ENCODE measurements at regions not wholly inside any gene's neighbourhood (a gene's known extent, or its start where the extent isn't known, plus 50 kb on each side); places are given as distances from the start of the nearest gene placed in this dataset.

DNA sequence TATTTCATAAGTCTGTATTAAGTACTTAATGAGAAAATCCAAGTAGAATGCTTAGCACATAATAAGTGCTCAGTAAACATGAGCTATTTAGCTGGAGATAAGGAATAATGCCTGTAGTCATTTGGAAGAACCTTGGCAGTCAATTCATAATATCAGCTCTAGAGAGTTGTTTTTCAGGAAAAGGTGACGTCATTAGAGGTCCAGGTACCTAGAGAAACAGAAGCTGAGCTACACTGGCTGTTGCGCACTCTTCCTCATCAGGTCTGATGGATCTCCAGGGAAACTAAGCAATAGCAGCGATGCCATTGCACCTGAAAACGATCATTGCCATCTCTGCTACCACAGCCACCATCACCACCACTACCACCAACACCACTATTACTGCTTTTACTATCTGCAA lies 187.8 kb upstream of the PLD5 start:
- WGBS (ENCODE audit: extremely low coverage, insufficient coverage, insufficient read length) = no CpG with 5 or more reads among the region's 4 CpGs
- no peak overlapping the region for H4K91ac ChIP-seq (ENCODE audit: low read depth, low read length)
- no peaks in the 10 kb centered on the region for H3K36me3 ChIP-seq (ENCODE audit: control insufficient read depth in 1 of 2, insufficient read depth in 2 of 2, low read length in 2 of 2)
- no peak overlapping the region for H3K4me2 ChIP-seq (ENCODE audit: low read length)
- peaks cover 0 to 3% of the 10 kb centered on the region in 2 experiments for H3K4me1 ChIP-seq (ENCODE audit: control insufficient read depth in 1 of 2, insufficient read depth in 2 of 2, low read length in 2 of 2)
- no peak overlapping the region for H2BK120ac ChIP-seq (ENCODE audit: insufficient read depth, low read length, poor library complexity)
- H3K4ac ChIP-seq (ENCODE audit: low read depth, low read length) = no peak overlapping the region
- no peak overlapping the region for H3K14ac ChIP-seq (ENCODE audit: low read length)
- H3K18ac ChIP-seq (ENCODE audit: low read length) = no peak overlapping the region
- no peak overlapping the region for H2AK5ac ChIP-seq (ENCODE audit: low read length)
- H3K27me3 ChIP-seq (ENCODE audit: insufficient read depth, low read length) = no peaks in the 10 kb centered on the region
- H3K23ac ChIP-seq (ENCODE audit: low read length) = no peak overlapping the region
- H2AFZ ChIP-seq (ENCODE audit: insufficient read depth, low read length, poor library complexity) = no peak overlapping the region
- no peak overlapping the region for H3K4me3 ChIP-seq (ENCODE audit: low read depth, low read length)
- H2BK5ac ChIP-seq (ENCODE audit: low read depth, low read length, poor library complexity) = no peak overlapping the region
- H2BK12ac ChIP-seq (ENCODE audit: low read length) = no peak overlapping the region
- no peak overlapping the region for H4K8ac ChIP-seq (ENCODE audit: low read depth, low read length)
- no peaks in the 10 kb centered on the region for H3K79me1 ChIP-seq (ENCODE audit: low read length)
- H3K9ac ChIP-seq (ENCODE audit: low read length) = no peak overlapping the region
- H3K27ac ChIP-seq (ENCODE audit: low read depth, low read length) = no peak overlapping the region
- H4K12ac ChIP-seq (ENCODE audit: low read depth, low read length) = no peak overlapping the region
- H3K9me3 ChIP-seq (ENCODE audit: insufficient read depth, low read depth, low read length) = no peaks in the 10 kb centered on the region
- H3K79me2 ChIP-seq (ENCODE audit: control insufficient read depth, insufficient read depth, low read length, poor library complexity) = no peaks in the 10 kb centered on the region
- no peak for DNase-seq

DNA sequence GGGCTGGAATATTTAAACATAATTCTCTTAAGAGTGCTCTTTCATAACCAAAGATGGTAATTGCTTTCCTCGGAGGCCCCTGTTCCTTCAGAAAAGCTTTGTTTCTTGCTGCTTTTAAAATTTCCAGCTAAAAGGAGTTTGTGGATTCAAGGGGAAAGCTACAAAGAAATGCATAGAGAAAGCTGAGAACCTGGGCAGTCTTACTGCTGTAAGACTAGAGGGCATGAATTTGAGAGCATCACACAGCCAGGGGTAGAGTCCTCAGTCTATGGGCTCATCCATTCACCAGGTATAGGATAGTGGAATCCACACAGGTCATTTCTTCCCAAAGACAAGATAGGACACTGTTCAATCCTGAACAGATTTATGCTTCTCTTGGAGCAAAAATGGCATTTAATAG lies 186.3 kb upstream of the PLD5 start:
- no CpG with 5 or more reads among the region's 1 CpG for WGBS (ENCODE audit: extremely low coverage, insufficient coverage, insufficient read length)
- no peak overlapping the region for H3K23ac ChIP-seq (ENCODE audit: low read length)

DNA sequence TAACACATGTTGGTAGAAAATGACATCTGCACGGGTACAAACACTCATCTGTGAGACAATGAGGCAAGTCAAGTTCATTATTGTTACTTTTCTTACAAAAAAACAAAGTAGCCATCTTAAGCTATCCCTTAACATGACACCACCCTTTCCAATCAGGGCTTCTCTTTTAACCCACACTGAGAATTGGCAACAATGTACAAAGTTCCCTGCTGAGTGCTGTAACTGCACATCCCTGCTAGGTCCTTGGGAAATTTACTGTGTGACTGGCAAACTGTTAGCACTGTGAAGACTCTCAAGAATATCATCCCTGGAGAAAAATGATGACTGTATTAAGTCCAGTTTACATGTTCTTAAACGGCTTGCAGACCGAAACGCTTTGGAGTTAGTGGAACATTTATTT lies 185.8 kb upstream of the PLD5 start:
- H3K36me3 ChIP-seq (ENCODE audit: control insufficient read depth in 1 of 2, insufficient read depth in 2 of 2, low read length in 2 of 2) = no peaks in the 10 kb centered on the region
- no peak overlapping the region for H2BK12ac ChIP-seq (ENCODE audit: low read length)
- no peaks in the 10 kb centered on the region for H3K79me2 ChIP-seq (ENCODE audit: control insufficient read depth, insufficient read depth, low read length, poor library complexity)
- H4K12ac ChIP-seq (ENCODE audit: low read depth, low read length) = no peak overlapping the region
- no peak overlapping the region for H3K27ac ChIP-seq (ENCODE audit: low read depth, low read length)
- H3K9me3 ChIP-seq (ENCODE audit: insufficient read depth, low read depth, low read length) = no peaks in the 10 kb centered on the region
- no peaks in the 10 kb centered on the region for H3K79me1 ChIP-seq (ENCODE audit: low read length)
- H3K23ac ChIP-seq (ENCODE audit: low read length) = no peak overlapping the region
- H3K4ac ChIP-seq (ENCODE audit: low read depth, low read length) = no peak overlapping the region
- H2BK5ac ChIP-seq (ENCODE audit: low read depth, low read length, poor library complexity) = no peak overlapping the region
- H4K91ac ChIP-seq (ENCODE audit: low read depth, low read length) = no peak overlapping the region
- H4K8ac ChIP-seq (ENCODE audit: low read depth, low read length) = no peak overlapping the region
- no peaks in the 10 kb centered on the region for H3K27me3 ChIP-seq (ENCODE audit: insufficient read depth, low read length)
- no CpG with 5 or more reads among the region's 4 CpGs for WGBS (ENCODE audit: extremely low coverage, insufficient coverage, insufficient read length)
- H2BK120ac ChIP-seq (ENCODE audit: insufficient read depth, low read length, poor library complexity) = no peak overlapping the region
- no peak overlapping the region for H3K4me3 ChIP-seq (ENCODE audit: low read depth, low read length)
- H2AFZ ChIP-seq (ENCODE audit: insufficient read depth, low read length, poor library complexity) = no peak overlapping the region
- no peak overlapping the region for H2AK5ac ChIP-seq (ENCODE audit: low read length)
- no peak overlapping the region for H3K14ac ChIP-seq (ENCODE audit: low read length)
- H3K4me2 ChIP-seq (ENCODE audit: low read length) = no peak overlapping the region
- H3K18ac ChIP-seq (ENCODE audit: low read length) = no peak overlapping the region
- H3K4me1 ChIP-seq (ENCODE audit: control insufficient read depth in 1 of 2, insufficient read depth in 2 of 2, low read length in 2 of 2) = peaks cover 0 to 3% of the 10 kb centered on the region in 2 experiments
- no peak for DNase-seq
- H3K9ac ChIP-seq (ENCODE audit: low read length) = no peak overlapping the region

More for the DNA sequence above, 186.3 kb upstream of the PLD5 start:
- no peak overlapping the region for H2AK5ac ChIP-seq (ENCODE audit: low read length)
- no peak overlapping the region for H3K18ac ChIP-seq (ENCODE audit: low read length)
- no peaks in the 10 kb centered on the region for H3K36me3 ChIP-seq (ENCODE audit: control insufficient read depth in 1 of 2, insufficient read depth in 2 of 2, low read length in 2 of 2)
- H4K12ac ChIP-seq (ENCODE audit: low read depth, low read length) = no peak overlapping the region
- H3K9ac ChIP-seq (ENCODE audit: low read length) = no peak overlapping the region
- H2BK5ac ChIP-seq (ENCODE audit: low read depth, low read length, poor library complexity) = no peak overlapping the region
- H3K79me1 ChIP-seq (ENCODE audit: low read length) = no peaks in the 10 kb centered on the region
- no peak overlapping the region for H3K4me3 ChIP-seq (ENCODE audit: low read depth, low read length)
- H2AFZ ChIP-seq (ENCODE audit: insufficient read depth, low read length, poor library complexity) = no peak overlapping the region
- no peaks in the 10 kb centered on the region for H3K9me3 ChIP-seq (ENCODE audit: insufficient read depth, low read depth, low read length)
- no peak overlapping the region for H4K8ac ChIP-seq (ENCODE audit: low read depth, low read length)
- H3K79me2 ChIP-seq (ENCODE audit: control insufficient read depth, insufficient read depth, low read length, poor library complexity) = no peaks in the 10 kb centered on the region
- no peak overlapping the region for H3K4me2 ChIP-seq (ENCODE audit: low read length)
- no peak overlapping the region for H3K4ac ChIP-seq (ENCODE audit: low read depth, low read length)
- no peak overlapping the region for H2BK120ac ChIP-seq (ENCODE audit: insufficient read depth, low read length, poor library complexity)
- H3K4me1 ChIP-seq (ENCODE audit: control insufficient read depth in 1 of 2, insufficient read depth in 2 of 2, low read length in 2 of 2) = peaks cover 0 to 3% of the 10 kb centered on the region in 2 experiments
- H3K27ac ChIP-seq (ENCODE audit: low read depth, low read length) = no peak overlapping the region
- DNase-seq = no peak
- H3K14ac ChIP-seq (ENCODE audit: low read length) = no peak overlapping the region
- no peak overlapping the region for H2BK12ac ChIP-seq (ENCODE audit: low read length)
- H4K91ac ChIP-seq (ENCODE audit: low read depth, low read length) = no peak overlapping the region
- no peaks in the 10 kb centered on the region for H3K27me3 ChIP-seq (ENCODE audit: insufficient read depth, low read length)

DNA sequence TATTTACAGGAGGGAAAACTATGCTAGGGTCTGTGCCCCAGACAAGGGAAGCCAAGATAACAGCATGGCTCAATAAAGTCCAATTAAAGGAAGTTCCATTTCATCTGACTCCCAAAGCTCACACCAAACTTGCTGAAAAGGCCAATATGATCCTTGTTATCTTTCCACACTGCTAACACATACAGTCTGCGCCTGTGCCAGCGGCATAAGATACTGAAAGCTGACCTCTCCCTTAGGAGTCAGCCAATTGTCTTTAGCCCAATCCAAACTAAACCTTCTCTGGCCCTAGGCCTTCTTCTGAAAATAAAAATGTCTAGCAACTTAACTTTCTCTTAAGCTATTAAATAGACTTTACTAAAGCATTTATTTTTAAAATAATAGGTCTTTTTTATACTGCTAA lies 179.0 kb upstream of the PLD5 start:
- no peak overlapping the region for H3K9ac ChIP-seq (ENCODE audit: low read length)
- WGBS (ENCODE audit: extremely low coverage, insufficient coverage, insufficient read length) = no CpG with 5 or more reads among the region's 2 CpGs
- no peak overlapping the region for H3K4me2 ChIP-seq (ENCODE audit: low read length)
- H4K8ac ChIP-seq (ENCODE audit: low read depth, low read length) = no peak overlapping the region
- H3K4me3 ChIP-seq (ENCODE audit: low read depth, low read length) = no peak overlapping the region
- H3K14ac ChIP-seq (ENCODE audit: low read length) = no peak overlapping the region
- no peak overlapping the region for H2AFZ ChIP-seq (ENCODE audit: insufficient read depth, low read length, poor library complexity)
- H2AK5ac ChIP-seq (ENCODE audit: low read length) = no peak overlapping the region
- no peak overlapping the region for H3K23ac ChIP-seq (ENCODE audit: low read length)
- no peak overlapping the region for H2BK5ac ChIP-seq (ENCODE audit: low read depth, low read length, poor library complexity)
- H3K79me2 ChIP-seq (ENCODE audit: control insufficient read depth, insufficient read depth, low read length, poor library complexity) = no peaks in the 10 kb centered on the region
- no peak overlapping the region for H4K12ac ChIP-seq (ENCODE audit: low read depth, low read length)
- H4K91ac ChIP-seq (ENCODE audit: low read depth, low read length) = no peak overlapping the region
- H2BK12ac ChIP-seq (ENCODE audit: low read length) = no peak overlapping the region
- DNase-seq = no peak
- no peak overlapping the region for H2BK120ac ChIP-seq (ENCODE audit: insufficient read depth, low read length, poor library complexity)
- H3K4me1 ChIP-seq (ENCODE audit: control insufficient read depth in 1 of 2, insufficient read depth in 2 of 2, low read length in 2 of 2) = no peaks in the 10 kb centered on the region
- no peaks in the 10 kb centered on the region for H3K79me1 ChIP-seq (ENCODE audit: low read length)
- no peaks in the 10 kb centered on the region for H3K27me3 ChIP-seq (ENCODE audit: insufficient read depth, low read length)
- no peak overlapping the region for H3K27ac ChIP-seq (ENCODE audit: low read depth, low read length)
- H3K36me3 ChIP-seq (ENCODE audit: control insufficient read depth in 1 of 2, insufficient read depth in 2 of 2, low read length in 2 of 2) = no peaks in the 10 kb centered on the region
- H3K18ac ChIP-seq (ENCODE audit: low read length) = no peak overlapping the region
- H3K9me3 ChIP-seq (ENCODE audit: insufficient read depth, low read depth, low read length) = no peaks in the 10 kb centered on the region
- H3K4ac ChIP-seq (ENCODE audit: low read depth, low read length) = no peak overlapping the region

All from trophoblast cell (in vitro differentiated cells and primary cell).